IPS DF 19.7 (cell line): ENCODE measurements at regions not wholly inside any gene's neighbourhood (a gene's known extent, or its start where the extent isn't known, plus 50 kb on each side); places are given as distances from the start of the nearest gene placed in this dataset.
"Not testable (repeated sequence)": the region's sequence is repeated elsewhere in the genome, so short reads cannot be mapped to it uniquely, and the experiment has no call there.

Experiments used
- DNase-seq: peaks from one replicate; pipeline ENCODE4 v3.0.0-alpha.2; 2013; ENCODE audit warnings: low read depth, low spot score

DNA sequence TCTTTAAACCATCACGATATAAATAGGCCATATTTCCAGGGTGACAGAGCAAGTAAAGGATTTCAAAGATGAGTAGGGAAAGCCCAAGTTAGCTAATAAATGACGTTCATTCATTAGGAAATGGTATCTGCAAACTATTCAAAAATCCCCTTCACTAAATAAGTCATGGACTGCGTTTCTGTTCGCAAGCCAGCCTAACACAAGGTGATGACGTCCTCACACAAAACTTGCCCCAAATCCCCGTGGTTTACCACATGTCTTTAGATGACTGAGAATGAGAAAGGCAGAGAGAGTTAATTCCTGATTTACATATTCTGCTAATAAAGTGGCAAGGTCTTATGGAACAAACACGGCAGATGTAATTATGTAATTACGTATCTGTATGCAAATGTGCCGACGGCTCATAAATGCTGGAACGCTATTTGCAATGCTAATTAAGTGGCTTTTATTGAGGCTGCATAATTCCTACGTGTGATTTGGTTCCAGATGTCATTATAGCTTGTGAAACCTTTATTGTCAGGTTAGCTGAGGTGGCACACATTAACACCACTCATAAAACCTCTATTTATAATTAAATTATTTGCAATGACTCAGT lies 437.7 kb upstream of the FRG1 start:
- no peak for DNase-seq

DNA sequence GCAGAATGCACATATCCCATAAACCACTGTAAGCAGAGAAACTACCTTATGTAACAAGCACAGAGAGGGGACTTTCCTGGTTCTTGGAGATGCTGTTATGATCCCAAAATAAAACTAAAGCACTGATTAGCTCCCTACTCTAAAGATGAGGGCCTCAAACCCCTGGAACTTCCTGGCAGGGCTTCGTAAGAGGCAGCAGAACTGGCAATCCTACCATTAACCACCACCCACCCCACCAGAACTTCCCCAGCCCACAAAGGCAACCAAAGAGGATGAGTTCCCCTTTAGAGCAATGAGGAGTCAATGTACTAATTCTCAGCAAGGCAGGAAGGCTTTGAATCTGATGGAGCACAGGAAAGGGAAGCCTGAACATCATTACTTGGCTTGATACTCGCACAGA lies 436.5 kb upstream of the FRG1 start:
- no peak for DNase-seq

DNA sequence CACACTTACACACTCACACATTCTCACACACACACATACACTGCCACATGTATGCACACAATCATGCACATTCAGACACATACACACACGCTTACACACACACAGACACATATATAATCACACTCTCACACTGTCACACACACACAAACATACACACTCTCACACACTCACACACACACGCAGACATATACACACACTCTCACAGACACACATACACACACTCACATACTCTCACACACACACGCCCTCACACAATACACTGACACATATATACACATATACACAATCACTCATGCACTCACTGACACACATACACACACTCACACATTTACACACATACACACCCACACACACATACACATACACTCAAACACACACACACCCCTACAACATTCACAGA lies 435.3 kb upstream of the FRG1 start:
- no peak for DNase-seq

DNA sequence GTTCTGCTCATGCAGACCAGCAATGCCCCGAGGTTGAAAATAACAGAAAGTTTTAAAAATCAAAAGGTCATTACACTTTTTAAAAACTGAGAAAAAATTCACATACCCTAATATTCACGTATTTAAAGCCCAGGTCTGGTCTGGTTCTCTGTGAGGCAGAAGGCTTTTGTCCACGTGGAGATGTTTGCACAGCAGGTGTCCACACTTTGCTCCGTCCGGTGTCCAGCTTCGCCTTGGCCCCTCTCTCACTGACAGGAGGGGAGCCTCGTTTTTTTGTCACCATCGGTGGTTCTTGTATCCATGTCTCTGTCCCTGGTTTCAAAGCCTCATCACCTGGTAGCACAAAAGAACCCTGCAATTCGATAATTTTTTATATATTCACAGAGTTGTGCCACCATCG lies 434.6 kb upstream of the FRG1 start:
- no peak for DNase-seq

DNA sequence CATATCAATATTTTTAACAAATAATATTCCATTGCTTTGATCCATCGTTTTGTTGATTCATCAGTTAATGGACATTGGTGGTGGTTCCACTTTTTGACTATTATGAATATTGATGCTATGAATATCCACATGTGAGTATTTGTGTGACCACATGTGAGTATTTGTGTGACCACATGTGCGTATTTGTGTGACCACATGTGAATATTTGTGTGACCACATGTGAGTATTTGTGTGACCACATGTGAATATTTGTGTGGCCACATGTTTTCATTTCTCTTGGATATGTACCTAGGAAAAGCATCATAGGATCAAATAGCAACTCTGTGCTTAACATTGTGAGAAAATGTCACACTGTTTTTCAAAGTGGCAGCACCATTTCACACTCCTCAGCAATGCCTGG lies 433.6 kb upstream of the FRG1 start:
- no peak for DNase-seq

DNA sequence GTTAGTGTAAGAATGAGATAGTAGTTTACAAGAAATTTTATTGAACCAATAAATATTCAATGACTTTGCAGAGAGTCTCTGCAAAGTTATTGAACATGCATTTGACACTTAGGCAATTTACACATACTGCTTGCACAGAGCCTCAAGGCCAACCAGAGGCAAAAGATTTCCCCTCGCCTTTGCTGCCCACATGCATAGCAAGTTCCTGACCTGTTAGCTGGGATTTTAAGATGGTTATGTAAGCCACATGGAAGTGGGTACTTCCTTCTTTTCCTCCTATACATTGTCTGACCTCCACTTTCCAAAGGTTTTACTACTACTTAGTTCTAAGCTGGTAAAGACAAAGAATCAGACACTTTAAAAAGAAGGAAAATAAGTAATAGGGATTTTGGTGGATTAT lies 430.1 kb upstream of the FRG1 start:
- DNase-seq: no peak

DNA sequence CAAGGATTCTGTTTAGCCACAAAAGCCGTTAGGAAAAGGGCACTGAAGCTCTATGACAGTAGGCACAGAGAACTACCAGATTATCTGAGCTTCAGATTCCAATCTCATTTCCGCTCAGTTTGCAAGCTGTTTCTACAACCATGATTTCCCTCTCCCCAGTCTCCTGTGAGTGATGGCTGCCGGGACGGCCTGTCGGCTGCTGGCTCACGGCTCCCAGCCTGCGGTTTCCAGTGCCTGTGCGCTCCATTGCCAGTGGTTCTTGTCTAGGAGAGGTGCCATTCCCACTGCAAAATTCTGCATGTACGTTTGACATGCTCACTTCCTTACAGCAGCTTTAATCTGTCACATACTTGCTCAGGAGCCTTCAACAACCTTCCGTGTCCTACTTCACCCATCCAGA lies 429.1 kb upstream of the FRG1 start:
- DNase-seq: no peak

DNA sequence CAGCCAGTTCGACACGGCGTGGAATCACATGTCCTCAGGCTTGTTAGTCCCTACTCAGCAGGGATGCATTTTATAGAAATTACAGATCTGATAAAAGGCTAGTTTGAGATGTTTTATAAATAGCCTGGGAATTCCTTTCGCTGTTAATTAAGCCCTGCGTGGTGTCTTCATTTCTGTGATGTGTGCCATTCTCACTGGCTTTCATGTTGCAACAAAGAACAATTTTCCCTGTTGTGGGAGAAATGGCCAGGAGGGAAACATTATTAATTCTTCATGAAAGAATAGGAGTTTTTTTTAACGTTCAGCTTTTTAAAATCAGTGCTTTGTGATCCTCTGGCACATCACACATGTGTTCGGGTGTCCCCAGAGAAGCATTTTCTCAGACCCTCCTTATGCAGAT lies 427.3 kb upstream of the FRG1 start:
- DNase-seq: no peak

DNA sequence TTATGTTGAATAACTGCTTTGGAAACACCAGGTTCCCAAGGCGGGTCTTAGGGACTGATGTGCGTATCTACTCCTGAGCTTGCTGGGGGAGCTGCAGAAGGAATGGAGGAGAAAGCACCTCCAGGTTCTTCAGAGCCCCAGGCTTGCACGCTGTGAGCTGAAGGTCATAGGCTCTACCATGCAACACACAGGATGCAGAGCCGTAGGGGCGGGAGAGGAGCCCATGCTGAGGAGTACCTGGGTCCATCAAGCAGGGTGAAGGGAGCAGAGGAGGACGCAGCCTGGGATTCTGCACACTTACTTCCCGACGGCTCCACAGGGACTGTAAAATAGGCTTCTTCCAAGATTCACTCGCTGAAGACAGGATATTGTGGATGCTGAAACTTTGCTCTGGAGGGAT lies 426.5 kb upstream of the FRG1 start:
- DNase-seq: no peak

DNA sequence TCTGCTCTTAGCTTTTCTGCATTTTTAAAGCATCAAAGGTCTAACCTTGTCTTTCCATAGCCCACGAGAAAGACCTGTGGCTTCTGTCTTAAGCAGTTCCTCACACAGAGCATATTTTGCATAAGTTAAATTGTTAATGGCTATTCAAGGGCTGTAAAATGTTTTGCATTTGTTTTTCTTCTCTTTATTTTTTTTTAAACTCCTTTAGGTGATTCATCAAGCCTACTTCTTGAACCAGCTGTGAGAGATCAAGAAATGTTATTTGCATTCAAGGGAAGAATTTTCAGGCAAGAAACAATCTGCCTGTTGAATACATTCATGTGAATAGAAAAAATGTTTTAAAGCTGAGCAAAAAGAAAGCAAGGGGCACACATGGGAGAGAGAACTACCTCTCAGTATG lies 423.8 kb upstream of the FRG1 start:
- no peak for DNase-seq

DNA sequence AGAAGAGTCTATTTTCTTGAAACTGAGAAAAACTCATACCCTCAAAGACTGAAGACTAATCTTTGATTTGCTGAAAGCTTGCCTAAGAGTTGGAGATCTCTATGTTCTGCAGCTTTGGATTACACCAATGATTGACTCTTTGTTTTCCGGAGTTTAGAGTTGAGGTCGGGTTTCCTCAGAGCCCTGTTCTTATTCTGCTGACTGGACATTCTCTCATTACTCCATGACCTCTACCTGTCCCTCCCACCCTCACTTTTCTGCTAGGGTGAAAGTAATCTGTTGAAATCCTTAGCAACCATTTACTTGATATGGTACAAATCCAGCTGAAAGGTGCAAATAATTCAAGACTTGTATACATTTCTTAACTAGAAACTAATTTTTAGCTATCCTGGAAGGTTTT lies 421.5 kb upstream of the FRG1 start:
- DNase-seq: no peak

DNA sequence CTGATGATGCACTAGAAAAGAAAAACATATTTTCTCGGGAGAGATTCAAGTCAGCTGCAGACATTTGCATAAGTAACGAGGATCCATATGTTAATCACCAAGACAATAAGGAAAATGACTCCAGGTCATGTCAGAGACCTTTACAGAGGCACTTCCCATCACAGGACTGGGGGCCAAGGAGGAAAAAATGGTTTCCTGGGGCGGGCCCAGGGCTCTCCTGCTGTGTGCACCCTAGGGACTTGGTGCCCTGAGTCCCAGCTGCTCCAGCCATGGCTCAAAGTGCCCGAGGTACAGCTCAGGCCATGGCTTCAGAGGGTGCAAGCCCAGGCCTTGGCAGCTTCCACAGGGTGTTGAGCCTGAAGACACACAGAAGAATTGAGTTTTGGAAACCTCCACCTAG lies 415.4 kb upstream of the FRG1 start:
- DNase-seq: no peak

DNA sequence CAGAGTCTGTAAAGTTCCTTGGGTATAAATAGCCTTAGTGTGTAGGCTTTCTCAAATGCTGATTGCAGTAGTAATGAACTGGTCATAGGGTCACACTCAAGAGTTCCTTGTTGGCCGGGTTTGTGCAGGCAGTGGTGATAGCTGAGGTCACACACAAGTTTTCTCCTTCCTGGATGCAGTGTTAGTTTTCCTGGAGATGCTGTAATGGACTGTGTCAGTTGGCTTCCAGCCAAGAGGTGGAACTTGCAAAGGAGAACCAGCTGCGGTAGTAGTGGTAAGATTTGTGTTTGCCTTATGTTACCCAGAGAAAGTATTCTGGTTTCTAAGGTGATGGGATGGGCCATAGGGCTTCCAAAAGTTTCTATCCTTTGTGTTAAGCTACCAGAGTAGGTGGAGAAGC lies 409.8 kb upstream of the FRG1 start:
- DNase-seq: no peak

DNA sequence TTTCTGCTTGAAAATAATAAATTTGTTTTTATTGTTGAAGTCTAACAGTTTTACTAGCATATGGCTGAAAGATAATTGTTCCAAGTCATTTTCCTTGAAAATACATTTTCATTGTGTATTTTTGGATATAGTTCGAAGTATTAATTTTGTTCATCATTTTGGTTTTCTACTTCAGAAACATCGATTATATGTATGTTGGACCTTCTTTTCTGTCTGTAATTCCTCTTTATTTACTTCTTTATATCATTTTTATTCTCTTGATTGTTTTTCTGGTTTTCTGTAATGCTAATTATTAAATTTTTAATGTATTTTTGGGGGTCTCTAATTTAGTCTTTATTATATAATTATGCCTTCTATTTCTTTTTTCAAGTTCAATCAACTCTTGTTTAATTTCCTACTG lies 407.1 kb upstream of the FRG1 start:
- no peak for DNase-seq

DNA sequence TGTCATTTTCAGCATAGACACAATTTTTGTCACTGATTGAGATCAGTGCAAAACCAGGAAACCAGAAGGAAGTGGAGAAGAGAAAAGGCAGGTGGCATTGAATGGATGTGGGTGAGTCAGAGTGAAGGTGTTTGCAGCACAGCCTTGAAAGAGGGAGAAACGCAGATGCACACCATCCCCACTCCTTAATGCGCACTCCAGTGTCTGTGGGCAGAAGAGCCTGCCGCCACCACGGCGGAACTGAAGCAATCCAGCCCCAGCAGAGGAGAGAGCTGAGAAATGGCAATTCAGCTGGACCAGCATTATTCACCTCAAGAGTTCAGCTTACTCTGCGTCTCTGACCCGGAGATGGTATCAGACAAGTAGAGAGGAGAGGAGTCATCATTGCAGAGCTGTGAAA lies 393.1 kb upstream of the FRG1 start:
- DNase-seq: no peak

DNA sequence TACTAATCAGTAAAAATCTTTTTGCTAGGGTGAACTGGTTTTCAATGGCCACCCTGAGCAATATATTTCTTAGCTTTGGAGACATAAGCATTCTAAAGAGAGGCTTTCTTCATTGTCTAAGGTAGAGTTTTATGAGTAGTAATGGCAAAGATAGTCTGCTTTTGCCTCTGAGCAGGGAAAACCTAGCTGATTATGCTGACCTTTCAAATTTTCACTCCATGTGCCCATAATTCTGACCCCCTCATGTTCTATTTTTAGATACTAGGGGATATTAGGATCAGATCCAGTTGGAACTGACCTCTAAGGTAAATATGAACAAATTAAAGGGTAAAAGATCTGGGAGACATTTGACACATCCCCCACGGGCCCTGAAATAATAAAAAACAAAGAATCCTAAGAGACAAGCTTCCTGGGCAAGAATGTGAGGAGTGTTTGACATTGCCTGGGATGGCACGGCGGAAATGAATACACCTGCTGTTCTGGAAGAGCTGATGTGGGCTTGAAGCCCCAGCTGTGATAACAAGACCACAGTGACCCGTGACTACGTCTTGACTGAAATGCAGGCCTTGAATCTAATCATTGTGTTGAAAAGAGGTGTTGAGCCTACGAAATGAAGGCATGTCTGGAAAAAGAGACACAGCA lies 392.1 kb upstream of the FRG1 start:
- DNase-seq: no peak

DNA sequence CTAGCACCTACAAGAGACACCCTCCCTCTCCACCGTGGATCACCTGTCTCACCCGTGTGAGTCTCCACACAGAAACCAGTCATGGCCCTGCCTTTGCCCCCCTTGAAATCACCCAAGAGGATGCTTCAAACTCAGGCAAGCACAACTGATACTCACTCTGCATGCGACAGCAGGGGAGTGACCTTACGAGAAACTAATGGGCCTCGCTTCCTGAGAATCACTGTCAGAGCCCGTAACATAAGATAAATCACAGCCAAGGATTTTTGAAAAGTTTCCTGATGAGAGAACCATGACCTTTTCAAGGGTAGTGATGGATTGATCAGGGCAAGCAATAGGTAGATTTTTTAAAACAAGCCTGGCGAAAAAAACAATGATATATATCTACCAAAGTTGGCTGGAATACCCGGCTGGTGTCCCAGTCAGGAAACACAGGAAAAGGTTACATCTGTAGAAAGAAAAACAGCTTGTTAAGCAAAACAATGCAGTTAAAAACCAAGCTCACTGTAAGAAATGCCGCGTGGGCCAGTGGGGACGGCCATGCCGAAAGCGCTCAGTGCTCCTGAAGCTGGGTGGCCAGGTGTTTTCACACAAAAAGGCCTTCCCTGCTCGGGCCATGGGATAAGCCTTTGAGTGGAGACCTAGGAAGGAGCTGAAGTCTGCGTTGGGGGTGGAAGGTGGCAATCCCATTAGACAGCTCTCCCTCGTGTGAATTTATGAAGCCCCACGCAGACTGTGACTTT lies 388.6 kb upstream of the FRG1 start:
- DNase-seq: not testable (repeated sequence)

DNA sequence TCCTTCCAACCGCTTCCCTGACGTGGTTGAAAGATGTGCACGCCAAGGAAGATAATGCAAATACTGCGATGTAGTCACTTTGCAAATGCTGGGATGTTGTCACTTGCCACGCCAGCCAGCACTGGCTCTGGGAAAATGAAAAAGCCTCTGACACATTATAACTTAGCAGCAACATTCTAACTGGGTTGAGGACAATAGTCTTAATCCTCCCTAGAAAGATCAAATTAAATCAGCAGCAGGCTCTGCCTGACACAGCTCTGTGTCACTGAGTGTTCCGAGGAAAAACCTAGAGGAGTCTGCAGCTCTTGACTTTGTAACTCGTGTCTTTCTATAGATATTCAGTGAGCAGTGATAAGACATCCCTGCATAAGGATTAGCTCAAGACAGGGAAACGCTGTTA lies 380.1 kb upstream of the FRG1 start:
- DNase-seq: not testable (repeated sequence)

DNA sequence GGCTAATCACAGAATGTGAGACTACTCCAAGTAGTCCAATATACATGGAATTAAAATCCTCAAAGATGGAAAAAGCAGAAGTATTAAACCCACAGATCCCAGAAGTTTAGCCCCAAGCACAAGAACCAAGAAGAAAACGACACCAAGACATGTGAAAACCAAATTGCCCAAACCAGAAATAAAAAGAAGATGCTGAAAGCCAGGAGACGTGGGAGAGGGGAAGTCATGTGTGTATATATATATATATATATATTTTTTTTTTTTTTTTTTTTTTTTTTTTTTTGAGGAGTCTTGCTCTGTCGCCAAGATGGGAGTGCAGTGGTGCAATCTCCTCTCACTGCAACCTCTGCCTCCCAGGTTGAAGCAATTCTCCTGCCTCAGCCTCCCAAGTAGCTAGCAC lies 376.9 kb upstream of the FRG1 start:
- DNase-seq: not testable (repeated sequence)

DNA sequence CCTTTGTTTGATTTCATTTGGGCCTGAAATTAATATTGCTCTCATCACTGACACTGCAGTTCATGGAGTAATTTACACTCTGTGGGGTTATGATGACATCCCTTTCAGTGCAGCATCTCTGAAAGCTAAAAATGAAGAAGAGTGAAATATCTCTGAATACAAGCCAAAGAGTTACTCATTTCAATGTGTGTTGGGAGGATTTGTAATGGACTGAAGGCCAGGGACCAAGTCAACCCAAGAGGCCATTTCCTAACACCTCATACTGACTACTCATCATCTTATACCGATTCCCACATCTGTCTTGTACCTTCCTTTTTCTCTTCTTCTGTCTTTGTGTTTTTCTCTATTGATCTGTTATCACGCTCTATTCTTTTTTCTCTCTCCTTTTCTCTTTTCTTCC lies 374.4 kb upstream of the FRG1 start:
- DNase-seq: not testable (repeated sequence)

DNA sequence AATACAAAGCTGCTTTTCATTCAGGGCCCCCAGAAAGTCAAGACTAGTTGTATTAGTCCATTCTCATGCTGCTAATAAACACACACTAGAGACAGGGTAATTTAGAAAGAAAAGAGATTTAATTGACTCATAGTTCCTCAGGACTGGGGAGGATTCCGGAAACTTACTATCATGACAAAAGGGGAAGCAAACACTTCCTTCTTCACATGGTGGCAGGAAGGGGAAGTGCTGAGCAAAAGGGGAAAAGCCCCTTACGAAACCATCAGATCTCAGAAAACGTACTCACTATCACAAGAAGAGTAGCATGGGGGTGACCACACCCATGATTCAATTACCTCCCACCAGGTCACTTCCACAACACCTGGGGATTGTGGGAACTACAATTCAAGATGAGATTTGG lies 373.8 kb upstream of the FRG1 start:
- not testable (repeated sequence) for DNase-seq

DNA sequence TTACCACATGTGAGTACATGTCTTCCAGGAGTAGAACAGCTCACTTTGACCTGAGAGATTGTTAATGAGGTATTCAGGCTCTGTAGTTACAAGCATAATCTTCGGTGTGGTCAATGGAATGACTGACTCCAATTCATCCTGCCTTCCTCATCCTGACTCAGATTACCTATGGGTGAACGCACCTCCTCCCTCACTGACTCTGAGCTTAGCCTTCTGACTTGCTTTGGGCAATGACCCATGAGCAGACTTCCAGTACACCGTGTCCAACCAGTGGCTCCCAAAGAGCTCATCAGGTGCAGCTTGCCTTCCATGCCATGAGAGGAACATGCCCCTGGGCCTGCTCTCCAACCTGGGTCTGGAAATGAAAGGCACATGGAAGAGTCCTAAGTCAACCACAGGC lies 361.0 kb upstream of the FRG1 start:
- DNase-seq: not testable (repeated sequence)

DNA sequence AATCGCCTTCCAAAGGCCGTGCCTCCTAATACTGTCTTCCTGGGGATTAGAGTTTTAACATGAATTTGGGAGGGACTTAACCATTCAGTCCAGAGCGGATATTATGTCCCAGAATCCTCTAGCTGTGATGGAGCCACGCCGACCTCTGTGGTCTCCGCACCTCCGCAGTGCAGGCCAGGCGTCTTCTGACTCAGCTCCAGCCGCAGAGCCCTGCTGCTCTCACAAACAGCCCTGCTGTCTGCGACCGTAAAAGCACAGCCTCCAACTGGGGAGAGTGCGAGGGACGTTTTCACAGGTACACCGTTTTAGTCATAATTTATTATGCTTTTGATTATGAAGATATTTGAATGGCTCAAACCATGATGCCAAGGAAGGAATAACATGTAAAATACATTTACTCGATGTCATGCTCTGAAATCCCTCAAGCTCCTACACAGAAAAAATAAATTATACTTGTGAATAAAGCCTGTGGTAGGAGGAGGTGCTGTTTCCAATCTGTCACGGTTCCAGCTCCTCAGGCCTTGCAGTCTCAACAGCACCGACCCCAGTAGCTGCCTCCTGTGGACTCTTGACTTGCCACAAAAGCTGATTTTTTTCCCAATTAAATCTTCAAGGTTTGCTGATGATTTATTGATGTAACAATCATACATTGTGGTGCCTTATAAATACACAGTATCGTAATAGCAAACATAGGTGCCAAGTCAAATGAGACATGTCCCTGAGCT lies 353.6 kb upstream of the FRG1 start:
- DNase-seq: not testable (repeated sequence)
